ENCODE measurements at regions not wholly inside any gene's neighbourhood (a gene's known extent, or its start where the extent isn't known, plus 50 kb on each side); places are given as distances from the start of the nearest gene placed in this dataset.

- TF ChIP-seq CTCF (IDR thresholded peaks at IDR 0.05), result no peak
- no peak for TF ChIP-seq POLR2A (IDR thresholded peaks at IDR 0.05)
These were observed 84.9 kb upstream of the SDK2 start for GRCh38 chr17:73729101-73729500.

All from lower leg skin (tissue), 3 donors.